SK-N-SH treated with all-trans-retinoic acid at 6 μM for 48 hours (cell line): ENCODE measurements at regions not wholly inside any gene's neighbourhood (a gene's known extent, or its start where the extent isn't known, plus 50 kb on each side); places are given as distances from the start of the nearest gene placed in this dataset.
"Not testable (repeated sequence)": the region's sequence is repeated elsewhere in the genome, so short reads cannot be mapped to it uniquely, and the experiment has no call there.

Experiments
- ATAC-seq: fragments of 200-7000 bp; cut with Tn5 transposase; 3 replicates; pipeline ENCODE4 v1.9.1; 2020; ENCODE audit warnings: mild to moderate bottlenecking, moderate library complexity
- ARNTL ChIP-seq: fragments of 450-650 bp; formaldehyde crosslinking; IDR thresholded peaks from 2 replicates; pipeline ENCODE4 v1.5.0; 2020; ENCODE audit warnings: low read depth, mild to moderate bottlenecking, moderate library complexity, borderline replicate concordance
- BACH2 ChIP-seq: fragments of 250-450 bp; sonication (Bioruptor Pico); IDR thresholded peaks from 2 replicates; pipeline ENCODE4 v1.9.0; 2021; ENCODE audit warnings: mild to moderate bottlenecking, borderline replicate concordance
- ESRRG ChIP-seq: fragments of 250-450 bp; sonication (Bioruptor Pico); IDR thresholded peaks from 2 replicates; pipeline ENCODE4 v1.6.1; 2021; ENCODE audit warnings: mild to moderate bottlenecking
- GLIS3 ChIP-seq: fragments of 250-450 bp; sonication (Bioruptor Pico); IDR thresholded peaks from 2 replicates; pipeline ENCODE4 v1.5.0; 2020; ENCODE audit warnings: mild to moderate bottlenecking, moderate library complexity
- ISL1 ChIP-seq: fragments of 250-450 bp; sonication (Bioruptor Pico); IDR thresholded peaks from 2 replicates; pipeline ENCODE4 v2.1.2; 2022; ENCODE audit warnings: mild to moderate bottlenecking, moderate library complexity
- PPARA ChIP-seq: fragments of 250-450 bp; sonication (Bioruptor Pico); IDR thresholded peaks from 2 replicates; pipeline ENCODE4 v1.5.0; 2020; ENCODE audit warnings: mild to moderate bottlenecking, borderline replicate concordance
- SNAI2 ChIP-seq: fragments of 250-450 bp; sonication (Bioruptor Pico); IDR thresholded peaks from 2 replicates; pipeline ENCODE4 v1.5.0; 2020; ENCODE audit warnings: mild to moderate bottlenecking, moderate library complexity
- TCF4 ChIP-seq: fragments of 250-450 bp; sonication (Bioruptor Pico); IDR thresholded peaks from 2 replicates; pipeline ENCODE4 v1.8.0; 2021; ENCODE audit warnings: mild to moderate bottlenecking, moderate library complexity, borderline replicate concordance
- TOX ChIP-seq: fragments of 250-450 bp; sonication (Bioruptor Pico); IDR thresholded peaks from 2 replicates; pipeline ENCODE4 v1.8.0; 2021; ENCODE audit warnings: mild to moderate bottlenecking, moderate library complexity, borderline replicate concordance
- ZC3H10 ChIP-seq: fragments of 250-450 bp; sonication (Bioruptor Pico); IDR thresholded peaks from 2 replicates; pipeline ENCODE4 v1.5.1; 2021; ENCODE audit warnings: mild to moderate bottlenecking, moderate library complexity
- ZFP3 ChIP-seq: fragments of 250-450 bp; sonication (Bioruptor Pico); IDR thresholded peaks from 2 replicates; pipeline ENCODE4 v1.5.0; 2020; ENCODE audit warnings: mild to moderate bottlenecking, moderate library complexity
- ZFP30 ChIP-seq: fragments of 450-650 bp; formaldehyde crosslinking; IDR thresholded peaks from 2 replicates; pipeline ENCODE4 v1.5.0; 2022; ENCODE audit warnings: mild to moderate bottlenecking, moderate library complexity
- ZNF565 ChIP-seq: fragments of 450-650 bp; formaldehyde crosslinking; conservative IDR thresholded peaks from 2 replicates; pipeline ENCODE4 v1.5.0; 2020; ENCODE audit warnings: low read depth, mild to moderate bottlenecking, moderate library complexity
- ZNF70 ChIP-seq: fragments of 450-650 bp; formaldehyde crosslinking; IDR thresholded peaks from 2 replicates; pipeline ENCODE4 v1.5.0; 2020; ENCODE audit warnings: mild to moderate bottlenecking, moderate library complexity
- TF ChIP-seq, protein P1 (sequence below): fragments of 250-450 bp; sonication (Bioruptor Pico); IDR thresholded peaks from 2 replicates; pipeline ENCODE4 v1.5.0; 2020; ENCODE audit warnings: mild to moderate bottlenecking, moderate library complexity
- TF ChIP-seq, protein P2 (sequence below): fragments of 250-450 bp; sonication (Bioruptor Pico); IDR thresholded peaks from 2 replicates; pipeline ENCODE4 v1.8.0; 2021; ENCODE audit warnings: low read depth, mild to moderate bottlenecking, moderate library complexity, borderline replicate concordance
- TF ChIP-seq, protein P3 (sequence below): fragments of 250-450 bp; sonication (Bioruptor Pico); IDR thresholded peaks from 2 replicates; pipeline ENCODE4 v1.5.1; 2020; ENCODE audit warnings: low read depth, mild to moderate bottlenecking, moderate library complexity

DNA sequence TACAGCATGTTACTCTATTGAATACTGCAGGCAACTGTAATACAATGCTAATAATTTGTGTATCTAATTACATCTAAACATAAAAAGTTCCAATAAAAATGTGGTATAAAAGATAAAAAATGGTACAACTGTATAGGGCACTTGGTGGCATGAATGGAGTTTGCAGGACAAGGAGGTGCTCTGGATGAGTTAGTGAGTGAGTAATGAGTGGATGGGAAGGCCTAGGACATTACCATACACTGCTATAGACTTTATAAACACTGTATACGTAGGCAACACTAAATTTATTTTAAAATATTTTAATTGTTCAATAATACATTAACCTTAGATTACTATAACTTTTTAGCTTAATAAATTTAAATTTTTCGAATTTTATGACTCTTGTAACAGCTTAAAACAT lies 579.6 kb upstream of the MAN1A1 start:
- ATAC-seq: no peak
- no peak for TF ChIP-seq ESRRG (CRISPR knock-in tag)
- TF ChIP-seq GLIS3 (CRISPR knock-in tag): no peak
- TF ChIP-seq PPARA (CRISPR knock-in tag): no peak
- TF ChIP-seq ZNF565: no peak
- no peak for TF ChIP-seq SNAI2 (CRISPR knock-in tag)
- TF ChIP-seq, protein P1, sequence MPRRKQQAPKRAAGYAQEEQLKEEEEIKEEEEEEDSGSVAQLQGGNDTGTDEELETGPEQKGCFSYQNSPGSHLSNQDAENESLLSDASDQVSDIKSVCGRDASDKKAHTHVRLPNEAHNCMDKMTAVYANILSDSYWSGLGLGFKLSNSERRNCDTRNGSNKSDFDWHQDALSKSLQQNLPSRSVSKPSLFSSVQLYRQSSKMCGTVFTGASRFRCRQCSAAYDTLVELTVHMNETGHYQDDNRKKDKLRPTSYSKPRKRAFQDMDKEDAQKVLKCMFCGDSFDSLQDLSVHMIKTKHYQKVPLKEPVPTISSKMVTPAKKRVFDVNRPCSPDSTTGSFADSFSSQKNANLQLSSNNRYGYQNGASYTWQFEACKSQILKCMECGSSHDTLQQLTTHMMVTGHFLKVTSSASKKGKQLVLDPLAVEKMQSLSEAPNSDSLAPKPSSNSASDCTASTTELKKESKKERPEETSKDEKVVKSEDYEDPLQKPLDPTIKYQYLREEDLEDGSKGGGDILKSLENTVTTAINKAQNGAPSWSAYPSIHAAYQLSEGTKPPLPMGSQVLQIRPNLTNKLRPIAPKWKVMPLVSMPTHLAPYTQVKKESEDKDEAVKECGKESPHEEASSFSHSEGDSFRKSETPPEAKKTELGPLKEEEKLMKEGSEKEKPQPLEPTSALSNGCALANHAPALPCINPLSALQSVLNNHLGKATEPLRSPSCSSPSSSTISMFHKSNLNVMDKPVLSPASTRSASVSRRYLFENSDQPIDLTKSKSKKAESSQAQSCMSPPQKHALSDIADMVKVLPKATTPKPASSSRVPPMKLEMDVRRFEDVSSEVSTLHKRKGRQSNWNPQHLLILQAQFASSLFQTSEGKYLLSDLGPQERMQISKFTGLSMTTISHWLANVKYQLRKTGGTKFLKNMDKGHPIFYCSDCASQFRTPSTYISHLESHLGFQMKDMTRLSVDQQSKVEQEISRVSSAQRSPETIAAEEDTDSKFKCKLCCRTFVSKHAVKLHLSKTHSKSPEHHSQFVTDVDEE (CRISPR knock-in tag): no peak
- no peak for TF ChIP-seq ZFP3 (CRISPR knock-in tag)
- TF ChIP-seq TCF4: no peak
- no peak for TF ChIP-seq BACH2 (CRISPR knock-in tag)

DNA sequence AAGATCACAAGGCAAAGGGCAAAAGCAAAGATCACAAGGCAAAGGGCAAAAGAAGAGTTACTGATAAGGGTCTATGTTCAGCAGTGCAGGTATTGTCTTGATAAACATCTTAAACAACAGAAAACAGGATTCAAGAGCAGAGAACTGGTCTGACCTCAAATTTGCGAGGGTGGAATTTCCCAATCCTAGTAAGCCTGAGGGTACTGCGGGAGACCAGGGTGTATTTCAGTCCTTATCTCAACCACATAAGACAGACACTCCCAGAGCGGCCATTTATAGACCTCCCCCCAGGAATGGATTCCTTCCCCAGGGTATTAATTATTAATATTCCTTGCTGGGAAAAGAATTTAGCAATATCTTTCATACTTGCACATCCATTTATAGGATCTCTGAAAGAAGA lies 575.3 kb upstream of the MAN1A1 start:
- ATAC-seq: not testable (repeated sequence)

DNA sequence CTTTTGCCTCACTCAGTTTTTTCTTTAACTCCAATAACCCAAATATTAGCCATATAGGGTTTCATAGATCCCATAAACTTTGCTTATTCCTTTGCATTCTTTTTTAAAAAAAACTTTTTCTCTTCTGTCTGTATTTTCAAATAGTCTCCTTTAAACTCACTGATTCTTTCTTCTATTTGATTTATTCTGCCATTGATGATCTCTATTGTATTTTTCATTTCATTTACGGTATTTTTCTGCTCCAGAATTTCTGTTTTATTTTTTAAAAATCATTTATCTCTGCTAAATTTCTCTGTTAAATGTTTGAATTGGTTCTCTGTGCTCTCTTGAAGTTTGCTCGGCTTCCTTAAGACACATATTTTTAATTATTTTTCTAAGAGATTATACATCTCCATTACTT lies 573.3 kb upstream of the MAN1A1 start:
- TF ChIP-seq ZFP30: 0 out of 2 replicates have a peak, but pooled peaks have one; percentile 22
- no peak for TF ChIP-seq ZNF565
- no peak for TF ChIP-seq TCF4
- TF ChIP-seq, all 23 proteins: peak for 1
- no peak for ATAC-seq

DNA sequence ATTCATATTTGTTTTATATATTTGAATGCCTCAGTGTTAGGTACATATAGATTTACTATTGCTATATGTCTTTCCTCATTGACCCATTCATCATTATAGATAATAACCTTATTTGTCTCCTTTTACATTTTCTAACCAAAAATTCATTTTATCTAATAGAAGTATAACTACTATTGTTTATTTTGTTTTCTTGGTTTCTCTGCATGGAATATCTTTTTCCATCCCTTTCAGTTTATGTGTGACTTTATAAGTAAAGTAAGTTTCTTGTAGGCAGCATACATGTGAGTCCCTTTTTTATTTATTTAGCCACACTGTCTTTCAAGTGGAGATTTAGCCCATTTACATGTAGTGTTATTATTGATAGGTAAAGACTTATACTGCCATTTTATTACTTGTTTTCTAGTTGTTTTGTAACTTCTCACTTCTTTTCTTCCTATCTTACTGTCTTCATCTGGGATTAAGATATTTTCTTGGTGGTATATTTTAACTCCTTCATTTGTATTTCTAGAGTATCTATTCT lies 572.0 kb upstream of the MAN1A1 start:
- no peak for ATAC-seq
- TF ChIP-seq GLIS3 (CRISPR knock-in tag): no peak
- TF ChIP-seq ISL1: no peak
- TF ChIP-seq ZNF70: no peak
- TF ChIP-seq, protein P2, sequence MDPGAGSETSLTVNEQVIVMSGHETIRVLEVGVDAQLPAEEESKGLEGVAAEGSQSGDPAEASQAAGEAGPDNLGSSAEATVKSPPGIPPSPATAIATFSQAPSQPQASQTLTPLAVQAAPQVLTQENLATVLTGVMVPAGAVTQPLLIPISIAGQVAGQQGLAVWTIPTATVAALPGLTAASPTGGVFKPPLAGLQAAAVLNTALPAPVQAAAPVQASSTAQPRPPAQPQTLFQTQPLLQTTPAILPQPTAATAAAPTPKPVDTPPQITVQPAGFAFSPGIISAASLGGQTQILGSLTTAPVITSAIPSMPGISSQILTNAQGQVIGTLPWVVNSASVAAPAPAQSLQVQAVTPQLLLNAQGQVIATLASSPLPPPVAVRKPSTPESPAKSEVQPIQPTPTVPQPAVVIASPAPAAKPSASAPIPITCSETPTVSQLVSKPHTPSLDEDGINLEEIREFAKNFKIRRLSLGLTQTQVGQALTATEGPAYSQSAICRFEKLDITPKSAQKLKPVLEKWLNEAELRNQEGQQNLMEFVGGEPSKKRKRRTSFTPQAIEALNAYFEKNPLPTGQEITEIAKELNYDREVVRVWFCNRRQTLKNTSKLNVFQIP (CRISPR knock-in tag): no peak
- no peak for TF ChIP-seq ZC3H10 (CRISPR knock-in tag)
- TF ChIP-seq BACH2 (CRISPR knock-in tag): no peak
- TF ChIP-seq ESRRG (CRISPR knock-in tag): no peak
- no peak for TF ChIP-seq TOX (CRISPR knock-in tag)

DNA sequence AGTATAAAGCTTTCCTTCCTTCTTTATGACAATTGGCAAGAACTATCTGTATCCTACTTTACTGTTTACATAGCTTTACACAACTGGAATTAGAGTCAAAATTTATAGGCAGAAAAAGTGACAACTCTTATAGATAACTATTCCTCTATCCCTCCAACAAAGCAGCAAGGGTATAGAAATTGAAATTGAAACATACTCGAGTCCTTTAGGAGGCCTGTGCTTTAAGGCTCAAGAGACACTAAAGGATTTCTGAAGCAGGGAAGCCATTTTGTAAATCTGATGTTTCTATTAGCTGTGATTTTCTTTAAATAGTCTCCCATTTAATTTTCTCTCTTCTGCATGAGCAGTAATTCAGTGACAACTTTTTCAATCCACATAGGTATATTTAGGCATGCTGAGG lies 567.6 kb upstream of the MAN1A1 start:
- ATAC-seq: no peak
- TF ChIP-seq, protein P3, sequence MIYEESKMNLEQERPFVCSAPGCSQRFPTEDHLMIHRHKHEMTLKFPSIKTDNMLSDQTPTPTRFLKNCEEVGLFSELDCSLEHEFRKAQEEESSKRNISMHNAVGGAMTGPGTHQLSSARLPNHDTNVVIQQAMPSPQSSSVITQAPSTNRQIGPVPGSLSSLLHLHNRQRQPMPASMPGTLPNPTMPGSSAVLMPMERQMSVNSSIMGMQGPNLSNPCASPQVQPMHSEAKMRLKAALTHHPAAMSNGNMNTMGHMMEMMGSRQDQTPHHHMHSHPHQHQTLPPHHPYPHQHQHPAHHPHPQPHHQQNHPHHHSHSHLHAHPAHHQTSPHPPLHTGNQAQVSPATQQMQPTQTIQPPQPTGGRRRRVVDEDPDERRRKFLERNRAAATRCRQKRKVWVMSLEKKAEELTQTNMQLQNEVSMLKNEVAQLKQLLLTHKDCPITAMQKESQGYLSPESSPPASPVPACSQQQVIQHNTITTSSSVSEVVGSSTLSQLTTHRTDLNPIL: no peak
- TF ChIP-seq TOX (CRISPR knock-in tag) (no peak), PPARA (CRISPR knock-in tag) (no peak)

DNA sequence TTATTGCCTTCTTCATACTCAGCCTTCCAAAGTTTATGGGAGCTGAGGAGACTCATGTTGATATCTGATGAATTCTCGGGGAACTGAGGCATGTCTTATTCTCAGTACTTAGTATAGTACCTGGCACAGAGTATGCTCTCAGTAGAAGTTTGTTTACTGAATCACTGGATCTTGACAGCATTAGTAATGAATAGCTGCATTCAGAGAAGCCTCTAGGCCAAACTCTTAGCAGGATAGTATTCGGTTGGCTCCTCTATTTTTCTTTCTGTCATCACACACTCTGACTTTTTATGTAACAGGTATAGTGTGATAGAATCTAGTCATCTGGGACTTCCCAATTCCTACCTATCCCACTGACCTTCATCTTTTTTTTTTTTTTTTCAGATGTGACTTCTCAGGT lies 566.4 kb upstream of the MAN1A1 start:
- no peak for ATAC-seq

More for the DNA sequence above, 566.4 kb upstream of the MAN1A1 start:
- no peak for TF ChIP-seq ISL1
- TF ChIP-seq, protein P3: no peak
- TF ChIP-seq ARNTL (CRISPR knock-in tag): no peak
- no peak for TF ChIP-seq TOX (CRISPR knock-in tag)
- TF ChIP-seq, all 23 proteins: peak for 0
